ENCODE measurements at regions not wholly inside any gene's neighbourhood (a gene's known extent, or its start where the extent isn't known, plus 50 kb on each side); places are given as distances from the start of the nearest gene placed in this dataset.
"Not testable (repeated sequence)": the region's sequence is repeated elsewhere in the genome, so short reads cannot be mapped to it uniquely, and the experiment has no call there.

- Histone ChIP-seq H3K36me3 (ENCODE audit: control insufficient read depth, insufficient read depth, low read length) (no peaks in the 10 kb centered on the region; the same call in 1 of the 2 replicates), H3K27ac (ENCODE audit: low read depth, low read length) (no peak overlapping the region), H3K4me3 (ENCODE audit: low read depth, low read length) (no peak overlapping the region), H3K27me3 (ENCODE audit: control insufficient read depth, insufficient read depth, low read length) (no peaks in the 10 kb centered on the region), H3K9me3 (ENCODE audit: control insufficient read depth, insufficient read depth, low read depth, low read length) (no peaks in the 10 kb centered on the region), H3K9ac (ENCODE audit: low read length) (no peak overlapping the region), H3K4me1 (ENCODE audit: control insufficient read depth, insufficient read depth, low read length) (no peaks in the 10 kb centered on the region)
Measured at GRCh38 chr3:178200316-178200715, 335.9 kb upstream of the KCNMB2 start.

DNA sequence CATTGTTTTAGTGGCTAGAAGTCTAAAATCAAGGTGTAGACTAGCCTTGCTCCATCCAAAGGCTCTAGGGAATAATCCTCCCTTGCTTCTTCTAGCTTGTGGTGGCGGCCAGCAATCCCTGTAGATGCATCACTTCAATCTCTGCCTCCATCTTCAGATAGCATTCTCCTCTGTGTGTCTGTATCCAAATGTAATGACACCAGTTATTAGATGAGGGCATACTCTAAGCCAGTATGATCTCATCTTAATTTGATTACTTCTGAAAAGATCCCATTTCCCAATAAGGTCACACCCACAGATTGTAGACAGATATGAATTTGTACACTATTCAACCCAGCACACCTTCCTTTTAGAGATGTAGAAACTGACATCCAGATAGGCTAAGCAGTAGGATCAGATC is 334.5 kb upstream of the KCNMB2 start:
- no peak overlapping the region for H3K9ac ChIP-seq (ENCODE audit: low read length)
- H3K27ac ChIP-seq (ENCODE audit: low read depth, low read length), result no peak overlapping the region
- peaks cover 11% of the 10 kb centered on the region for H3K4me1 ChIP-seq (ENCODE audit: control insufficient read depth, insufficient read depth, low read length)
- no peaks in the 10 kb centered on the region; the same call in 1 of the 2 replicates for H3K36me3 ChIP-seq (ENCODE audit: control insufficient read depth, insufficient read depth, low read length)
- H3K4me3 ChIP-seq (ENCODE audit: low read depth, low read length), result no peak overlapping the region
- H3K9me3 ChIP-seq (ENCODE audit: control insufficient read depth, insufficient read depth, low read depth, low read length), result no peaks in the 10 kb centered on the region
- no peaks in the 10 kb centered on the region for H3K27me3 ChIP-seq (ENCODE audit: control insufficient read depth, insufficient read depth, low read length)

DNA sequence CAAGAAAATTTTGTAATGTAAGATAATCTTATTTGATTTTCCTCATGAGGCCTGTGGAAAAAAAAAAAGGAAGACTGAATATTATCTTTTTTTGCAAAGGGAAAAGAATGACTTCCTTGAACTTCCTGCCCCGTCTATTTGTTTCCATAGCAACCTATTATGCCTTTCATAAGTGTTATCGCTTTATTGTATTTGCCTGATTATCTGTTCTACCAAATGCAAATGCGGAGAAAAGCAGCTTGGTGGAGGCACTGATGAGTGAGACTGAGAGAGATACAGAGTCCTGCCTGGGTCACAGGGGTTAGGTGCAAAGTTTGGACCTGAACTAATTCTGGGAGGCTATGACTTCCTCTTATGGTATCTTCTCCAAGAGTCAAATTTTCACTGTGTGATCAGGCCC is 334.0 kb upstream of the KCNMB2 start:
- Histone ChIP-seq H3K4me1 (ENCODE audit: control insufficient read depth, insufficient read depth, low read length) (peaks cover 16% of the 10 kb centered on the region), H3K36me3 (ENCODE audit: control insufficient read depth, insufficient read depth, low read length) (no peaks in the 10 kb centered on the region; the same call in 1 of the 2 replicates), H3K4me3 (ENCODE audit: low read depth, low read length) (no peak overlapping the region), H3K9me3 (ENCODE audit: control insufficient read depth, insufficient read depth, low read depth, low read length) (no peaks in the 10 kb centered on the region), H3K27me3 (ENCODE audit: control insufficient read depth, insufficient read depth, low read length) (no peaks in the 10 kb centered on the region), H3K9ac (ENCODE audit: low read length) (no peak overlapping the region), H3K27ac (ENCODE audit: low read depth, low read length) (no peak overlapping the region)

DNA sequence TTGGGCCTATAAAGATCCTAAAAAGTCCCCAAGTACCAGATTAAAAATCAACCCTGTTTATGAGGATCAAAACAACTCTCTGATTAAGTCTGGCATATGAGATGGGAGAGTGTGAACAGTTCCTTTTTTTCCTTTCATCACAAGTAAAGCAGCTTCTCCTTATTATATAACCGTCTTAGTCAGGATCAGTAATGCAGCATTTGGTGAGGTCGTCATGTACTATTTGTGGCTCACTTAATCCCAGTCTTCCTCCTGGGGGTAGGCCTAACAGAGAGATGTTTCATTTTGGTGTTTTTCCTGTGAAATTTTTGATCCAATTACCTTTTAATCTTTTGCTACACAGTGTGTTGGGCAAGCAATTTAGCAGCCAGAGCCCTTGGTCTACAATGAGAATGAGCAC is 333.1 kb upstream of the KCNMB2 start:
- H3K36me3 ChIP-seq (ENCODE audit: control insufficient read depth, insufficient read depth, low read length), result no peaks in the 10 kb centered on the region; the same call in 1 of the 2 replicates
- no peak overlapping the region for H3K4me3 ChIP-seq (ENCODE audit: low read depth, low read length)
- no peak overlapping the region for H3K27ac ChIP-seq (ENCODE audit: low read depth, low read length)
- H3K9me3 ChIP-seq (ENCODE audit: control insufficient read depth, insufficient read depth, low read depth, low read length), result no peaks in the 10 kb centered on the region
- no peak overlapping the region for H3K9ac ChIP-seq (ENCODE audit: low read length)
- H3K4me1 ChIP-seq (ENCODE audit: control insufficient read depth, insufficient read depth, low read length), result peaks cover 23% of the 10 kb centered on the region
- no peaks in the 10 kb centered on the region for H3K27me3 ChIP-seq (ENCODE audit: control insufficient read depth, insufficient read depth, low read length)

- Histone ChIP-seq H3K27me3 (ENCODE audit: control insufficient read depth, insufficient read depth, low read length) (no peaks in the 10 kb centered on the region), H3K36me3 (ENCODE audit: control insufficient read depth, insufficient read depth, low read length) (no peaks in the 10 kb centered on the region; the same call in 1 of the 2 replicates), H3K4me1 (ENCODE audit: control insufficient read depth, insufficient read depth, low read length) (peaks cover 23% of the 10 kb centered on the region), H3K4me3 (ENCODE audit: low read depth, low read length) (no peak overlapping the region), H3K27ac (ENCODE audit: low read depth, low read length) (no peak overlapping the region), H3K9ac (ENCODE audit: low read length) (no peak overlapping the region), H3K9me3 (ENCODE audit: control insufficient read depth, insufficient read depth, low read depth, low read length) (no peaks in the 10 kb centered on the region)
Measured at GRCh38 chr3:178203650-178204049, 332.6 kb upstream of the KCNMB2 start.

DNA sequence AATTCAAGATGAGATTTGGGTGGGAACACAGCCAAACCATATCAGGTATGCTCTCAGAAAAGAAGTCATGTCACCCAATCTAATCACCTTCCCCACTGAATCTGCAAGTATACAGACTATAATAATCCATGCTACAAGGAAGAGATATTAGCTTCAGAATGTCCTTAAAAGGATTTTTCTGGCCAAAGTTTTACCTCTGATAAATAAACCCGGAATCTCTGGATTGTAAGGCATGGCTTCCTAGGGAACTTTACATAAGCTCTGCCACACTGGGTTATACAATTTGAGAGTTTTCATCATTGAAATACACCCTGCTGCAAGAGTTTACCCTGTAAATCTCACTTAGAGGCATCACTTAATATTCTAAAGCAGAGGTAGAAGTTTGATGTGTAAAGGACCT is 330.5 kb upstream of the KCNMB2 start:
- H3K9me3 ChIP-seq (ENCODE audit: control insufficient read depth, insufficient read depth, low read depth, low read length), result no peaks in the 10 kb centered on the region
- H3K9ac ChIP-seq (ENCODE audit: low read length), result peak overlapping the region; percentile 59
- H3K27ac ChIP-seq (ENCODE audit: low read depth, low read length), result peak overlapping the region; percentile 82; the same call in 1 of the 2 replicates
- H3K27me3 ChIP-seq (ENCODE audit: control insufficient read depth, insufficient read depth, low read length), result no peaks in the 10 kb centered on the region
- H3K4me3 ChIP-seq (ENCODE audit: low read depth, low read length), result no peak overlapping the region
- no peaks in the 10 kb centered on the region for H3K36me3 ChIP-seq (ENCODE audit: control insufficient read depth, insufficient read depth, low read length)
- peaks cover 23% of the 10 kb centered on the region for H3K4me1 ChIP-seq (ENCODE audit: control insufficient read depth, insufficient read depth, low read length)

- peak overlapping the region; percentile 20; the same call in 1 of the 2 replicates for H3K4me3 ChIP-seq (ENCODE audit: low read depth, low read length)
- no peaks in the 10 kb centered on the region for H3K9me3 ChIP-seq (ENCODE audit: control insufficient read depth, insufficient read depth, low read depth, low read length)
- peak overlapping the region; percentile 59 for H3K9ac ChIP-seq (ENCODE audit: low read length)
- H3K4me1 ChIP-seq (ENCODE audit: control insufficient read depth, insufficient read depth, low read length), result peaks cover 23% of the 10 kb centered on the region
- peak overlapping the region; percentile 82; the same call in 1 of the 2 replicates for H3K27ac ChIP-seq (ENCODE audit: low read depth, low read length)
- no peaks in the 10 kb centered on the region for H3K36me3 ChIP-seq (ENCODE audit: control insufficient read depth, insufficient read depth, low read length)
- H3K27me3 ChIP-seq (ENCODE audit: control insufficient read depth, insufficient read depth, low read length), result no peaks in the 10 kb centered on the region
Measured at GRCh38 chr3:178206521-178206920, 329.7 kb upstream of the KCNMB2 start.

- not testable (repeated sequence) for H3K36me3 ChIP-seq (ENCODE audit: control insufficient read depth, insufficient read depth, low read length); H3K4me3 ChIP-seq (ENCODE audit: low read depth, low read length); H3K27me3 ChIP-seq (ENCODE audit: control insufficient read depth, insufficient read depth, low read length); H3K9me3 ChIP-seq (ENCODE audit: control insufficient read depth, insufficient read depth, low read depth, low read length)
- peak overlapping the region; percentile 59 for H3K9ac ChIP-seq (ENCODE audit: low read length)
- peak overlapping the region; percentile 82; the same call in 1 of the 2 replicates for H3K27ac ChIP-seq (ENCODE audit: low read depth, low read length)
- H3K4me1 ChIP-seq (ENCODE audit: control insufficient read depth, insufficient read depth, low read length), result peaks cover 23% of the 10 kb centered on the region
Measured at GRCh38 chr3:178207161-178207560, 329.1 kb upstream of the KCNMB2 start.

DNA sequence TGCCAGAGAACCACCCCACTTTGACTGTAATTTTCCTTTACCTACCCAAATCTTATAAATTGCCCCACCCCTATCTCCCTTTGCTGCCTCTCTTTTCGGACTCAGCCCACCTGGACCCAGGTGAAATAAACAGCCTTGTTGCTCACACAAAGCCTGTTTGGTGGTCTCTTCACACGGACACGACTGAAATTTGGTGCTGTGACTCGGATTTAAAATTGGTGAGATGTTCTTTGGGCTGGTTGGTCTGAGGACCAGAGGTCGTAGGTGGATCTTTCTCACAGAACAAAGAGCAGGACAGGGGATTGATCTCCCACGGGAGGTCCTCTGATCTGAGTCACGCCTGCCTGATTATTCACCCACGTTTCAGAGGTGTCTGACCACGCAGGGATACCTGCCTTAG is 328.6 kb upstream of the KCNMB2 start:
- peak overlapping the region; percentile 9; the same call in 1 of the 2 replicates for H3K4me3 ChIP-seq (ENCODE audit: low read depth, low read length)
- H3K9ac ChIP-seq (ENCODE audit: low read length), result peak overlapping the region; percentile 60
- not testable (repeated sequence) for H3K9me3 ChIP-seq (ENCODE audit: control insufficient read depth, insufficient read depth, low read depth, low read length); H3K27me3 ChIP-seq (ENCODE audit: control insufficient read depth, insufficient read depth, low read length); H3K36me3 ChIP-seq (ENCODE audit: control insufficient read depth, insufficient read depth, low read length)
- peaks cover 23% of the 10 kb centered on the region for H3K4me1 ChIP-seq (ENCODE audit: control insufficient read depth, insufficient read depth, low read length)
- H3K27ac ChIP-seq (ENCODE audit: low read depth, low read length), result peak overlapping the region; percentile 65; the same call in 1 of the 2 replicates

DNA sequence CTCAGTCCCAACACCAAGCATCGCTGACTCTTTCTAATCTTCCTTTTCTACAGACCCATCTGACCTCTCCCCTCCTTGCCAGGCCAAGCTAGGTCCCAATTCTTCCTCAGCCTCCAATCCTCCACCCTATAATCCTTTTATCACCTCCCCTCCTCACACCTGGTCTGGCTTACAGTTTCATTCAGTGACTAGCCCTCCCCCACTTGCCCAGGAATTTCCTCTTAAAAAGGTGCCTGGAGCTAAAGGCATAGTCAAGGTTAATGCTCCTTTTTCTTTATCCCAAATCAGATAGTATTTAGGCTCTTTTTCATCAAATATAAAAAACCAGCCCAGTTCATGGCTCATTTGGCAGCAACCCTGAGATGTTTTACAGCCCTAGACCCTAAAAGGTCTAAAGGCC is 327.1 kb upstream of the KCNMB2 start:
- not testable (repeated sequence) for H3K9ac ChIP-seq (ENCODE audit: low read length); H3K27ac ChIP-seq (ENCODE audit: low read depth, low read length); H3K27me3 ChIP-seq (ENCODE audit: control insufficient read depth, insufficient read depth, low read length); H3K4me3 ChIP-seq (ENCODE audit: low read depth, low read length); H3K36me3 ChIP-seq (ENCODE audit: control insufficient read depth, insufficient read depth, low read length); H3K9me3 ChIP-seq (ENCODE audit: control insufficient read depth, insufficient read depth, low read depth, low read length)
- H3K4me1 ChIP-seq (ENCODE audit: control insufficient read depth, insufficient read depth, low read length), result peaks cover 23% of the 10 kb centered on the region

DNA sequence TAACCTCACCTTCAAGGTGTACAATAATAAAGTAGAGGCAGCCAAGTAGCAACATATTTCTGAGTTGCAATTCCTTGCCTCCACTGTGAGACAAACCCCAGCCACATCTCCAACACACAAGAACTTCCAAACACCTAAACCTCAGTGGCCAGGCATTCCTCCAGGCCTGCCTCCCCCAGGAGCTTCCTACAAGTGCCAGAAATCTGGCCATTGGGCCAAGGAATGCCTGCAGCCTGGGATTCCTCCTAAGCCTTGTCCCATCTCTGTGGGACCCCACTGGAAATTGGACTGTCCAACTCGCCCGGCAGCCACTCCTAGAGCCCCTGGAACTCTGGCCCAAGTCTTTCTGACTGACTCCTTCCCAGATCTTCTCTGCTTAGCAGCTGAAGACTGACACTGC is 326.6 kb upstream of the KCNMB2 start:
- not testable (repeated sequence) for H3K4me3 ChIP-seq (ENCODE audit: low read depth, low read length); H3K9me3 ChIP-seq (ENCODE audit: control insufficient read depth, insufficient read depth, low read depth, low read length); H3K9ac ChIP-seq (ENCODE audit: low read length); H3K36me3 ChIP-seq (ENCODE audit: control insufficient read depth, insufficient read depth, low read length); H3K27ac ChIP-seq (ENCODE audit: low read depth, low read length); H3K27me3 ChIP-seq (ENCODE audit: control insufficient read depth, insufficient read depth, low read length)
- H3K4me1 ChIP-seq (ENCODE audit: control insufficient read depth, insufficient read depth, low read length), result peaks cover 23% of the 10 kb centered on the region

DNA sequence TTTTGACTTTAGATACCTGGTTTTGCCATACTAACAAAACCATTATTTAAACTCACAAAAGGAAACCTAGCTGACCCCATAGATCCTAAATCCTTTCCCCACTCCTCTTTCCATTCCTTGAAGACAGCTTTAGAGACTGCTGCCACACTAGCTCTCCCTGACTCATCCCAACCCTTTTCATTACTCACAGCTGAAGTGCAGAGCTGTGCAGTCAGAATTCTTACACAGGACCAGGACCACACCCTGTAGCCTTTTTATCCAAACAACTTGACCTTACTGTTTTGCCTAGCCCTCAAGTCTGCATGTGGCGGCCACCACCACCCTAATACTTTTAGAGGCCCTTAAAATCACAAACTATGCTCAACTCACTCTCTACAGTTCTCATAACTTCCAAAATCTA is 325.1 kb upstream of the KCNMB2 start:
- H3K4me3 ChIP-seq (ENCODE audit: low read depth, low read length); H3K9ac ChIP-seq (ENCODE audit: low read length); H3K27me3 ChIP-seq (ENCODE audit: control insufficient read depth, insufficient read depth, low read length); H3K36me3 ChIP-seq (ENCODE audit: control insufficient read depth, insufficient read depth, low read length); H3K27ac ChIP-seq (ENCODE audit: low read depth, low read length); H3K9me3 ChIP-seq (ENCODE audit: control insufficient read depth, insufficient read depth, low read depth, low read length): not testable (repeated sequence)
- peaks cover 18% of the 10 kb centered on the region for H3K4me1 ChIP-seq (ENCODE audit: control insufficient read depth, insufficient read depth, low read length)

All from HUES6 (cell line).